NB4 (cell line): ENCODE measurements at regions not wholly inside any gene's neighbourhood (a gene's known extent, or its start where the extent isn't known, plus 50 kb on each side); places are given as distances from the start of the nearest gene placed in this dataset.

Experiments used
- CTCF ChIP-seq: IDR thresholded peaks from one replicate; pipeline ENCODE4 v1.5.1; 2012; ENCODE audit warnings: low read depth, low read length
- MYC ChIP-seq: IDR thresholded peaks from 2 replicates; pipeline ENCODE4 v1.6.1; 2011; ENCODE audit warnings: low read depth, low read length

GRCh38 chr10:83050815-83051214 is 1088.5 kb upstream of the GHITM start:
- TF ChIP-seq CTCF (no peak), MYC (no peak)
